Small intestine (tissue), 7 donors: ENCODE measurements at regions not wholly inside any gene's neighbourhood (a gene's known extent, or its start where the extent isn't known, plus 50 kb on each side); places are given as distances from the start of the nearest gene placed in this dataset.
A peak's percentile ranks its signal among the peaks of the same experiment; 100 is the strongest.

ENCODE experiments used
- DNase-seq, 2 donors: peaks; one replicate each; pipeline versions ENCODE4 v3.0.0 to v3.0.0-alpha.2; 2013
- FAIRE-seq: peaks from 2 replicates; lab custom pipeline; 2012; peaks lifted over from hg19 to GRCh38; lab: Jason Lieb, UNC
- H3K27ac ChIP-seq, 3 donors: one replicate each; pipeline ENCODE4 v1.5.1; 2013; ENCODE audit warnings: low read length in 2 of 3, mild to moderate bottlenecking in 2 of 3, control low read depth in 1 of 3, inconsistent platforms in 1 of 3, low read depth in 1 of 3, moderate library complexity in 1 of 3
- H3K27me3 ChIP-seq, 3 donors: one replicate each; pipeline ENCODE4 v1.6.1; 2013; ENCODE audit warnings: low read length in 3 of 3, inconsistent platforms in 1 of 3; ENCODE audit not compliant: control insufficient read depth in 3 of 3, insufficient read depth in 3 of 3
- H3K36me3 ChIP-seq, 3 donors: one replicate each; pipeline ENCODE4 v1.6.1; 2013; ENCODE audit warnings: low read length in 3 of 3, inconsistent platforms in 1 of 3, low read depth in 1 of 3, mild to moderate bottlenecking in 1 of 3, moderate library complexity in 1 of 3; ENCODE audit not compliant: control insufficient read depth in 3 of 3, insufficient read depth in 2 of 3
- H3K4me1 ChIP-seq, 3 donors: one replicate each; pipeline ENCODE4 v1.6.1; 2013; ENCODE audit warnings: low read length in 2 of 3, inconsistent platforms in 1 of 3, low read depth in 1 of 3, mild to moderate bottlenecking in 1 of 3, moderate library complexity in 1 of 3; ENCODE audit not compliant: control insufficient read depth in 3 of 3, insufficient read depth in 2 of 3
- H3K4me3 ChIP-seq, 3 donors: one replicate each; pipeline ENCODE4 v1.5.1; 2013; ENCODE audit warnings: low read length in 3 of 3, control low read depth in 1 of 3, inconsistent platforms in 1 of 3, low read depth in 1 of 3, mild to moderate bottlenecking in 1 of 3, moderate library complexity in 1 of 3
- H3K9me3 ChIP-seq, 2 donors: one replicate each; pipeline ENCODE4 v1.6.1; 2013; ENCODE audit warnings: low read depth in 1 of 2, low read length in 1 of 2; ENCODE audit not compliant: control insufficient read depth in 2 of 2, insufficient read depth in 1 of 2
- WGBS, 3 donors: extraction: QIAGEN DNeasy Blood & Tissue Kit; methylation state at CpG; one replicate each; pipeline ENCODE4 v1.1.7; 2013; 5-methylcytosine and 5-hydroxymethylcytosine counted together
- donor health status: healthy with polysubstance abuse.
- donor health status: control.
- donor health status: control.
- donor health status: Bipolar disorder and iron deficiency.
- donor health status: healthy.

GRCh38 chr3:63051920-63052319 lies 176.7 kb upstream of the CADPS start:
- FAIRE-seq (no peak), DNase-seq (no peak)
- Histone ChIP-seq H3K9me3 (no peaks in the 10 kb centered on the region), H3K4me3 (no peak overlapping the region), H3K27ac (no peak overlapping the region), H3K27me3 (no peaks in the 10 kb centered on the region), H3K36me3 (no peaks in the 10 kb centered on the region), H3K4me1 (no peaks in the 10 kb centered on the region)
- 31 to 38% (median 37%) methylated on average over 5 of the region's 5 CpGs for WGBS, 3 donors

GRCh38 chr3:63056932-63057331 lies 181.7 kb upstream of the CADPS start:
- H3K9me3 ChIP-seq: no peaks in the 10 kb centered on the region
- no peak for FAIRE-seq

GRCh38 chr3:63060412-63060811 lies 185.2 kb upstream of the CADPS start:
- Histone ChIP-seq H3K9me3 (no peaks in the 10 kb centered on the region), H3K27me3 (peaks cover 0 to 2% (median 0%) of the 10 kb centered on the region in 3 donors), H3K4me3 (no peak overlapping the region), H3K27ac (no peak overlapping the region), H3K36me3 (no peaks in the 10 kb centered on the region), H3K4me1 (no peaks in the 10 kb centered on the region)
- DNase-seq: no peak
- FAIRE-seq: no peak
- WGBS, 3 donors: 88 to 93% (median 93%) methylated on average over 2 of the region's 2 CpGs

More at GRCh38 chr3:63056932-63057331, 181.7 kb upstream of the CADPS start:
- no peaks in the 10 kb centered on the region for H3K4me1 ChIP-seq
- 25 to 42% (median 32%) methylated on average over 1 of the region's 1 CpG for WGBS, 3 donors
- no peaks in the 10 kb centered on the region for H3K36me3 ChIP-seq
- DNase-seq: no peak
- no peak overlapping the region for H3K4me3 ChIP-seq
- no peaks in the 10 kb centered on the region for H3K27me3 ChIP-seq
- no peak overlapping the region for H3K27ac ChIP-seq

- no peak for FAIRE-seq
- H3K4me1 ChIP-seq: no peaks in the 10 kb centered on the region
- DNase-seq: no peak
Observed at GRCh38 chr3:63061449-63061848, 186.2 kb upstream of the CADPS start.

GRCh38 chr3:63064209-63064755 lies 189.1 kb upstream of the CADPS start:
- FAIRE-seq: no peak
- no peak for DNase-seq
- H3K4me1 ChIP-seq: no peaks in the 10 kb centered on the region
- H3K9me3 ChIP-seq: no peaks in the 10 kb centered on the region
- no peaks in the 10 kb centered on the region for H3K36me3 ChIP-seq
- peaks cover 0 to 2% (median 0%) of the 10 kb centered on the region in 3 donors for H3K27me3 ChIP-seq
- no peak overlapping the region for H3K4me3 ChIP-seq
- 59 to 74% (median 67%) methylated on average over 1 of the region's 1 CpG for WGBS, 3 donors
- H3K27ac ChIP-seq: no peak overlapping the region

More at GRCh38 chr3:63061449-63061848, 186.2 kb upstream of the CADPS start:
- Histone ChIP-seq H3K9me3 (no peaks in the 10 kb centered on the region), H3K27ac (no peak overlapping the region), H3K4me3 (no peak overlapping the region), H3K36me3 (no peaks in the 10 kb centered on the region), H3K27me3 (peaks cover 0 to 2% (median 0%) of the 10 kb centered on the region in 3 donors)
- 63 to 72% (median 68%) methylated on average over 5 of the region's 5 CpGs for WGBS, 3 donors

- H3K9me3 ChIP-seq: no peaks in the 10 kb centered on the region
- peak; percentile 49 to 62 for DNase-seq
- no peak for FAIRE-seq
Observed at GRCh38 chr3:63067999-63068645, 192.9 kb upstream of the CADPS start.

GRCh38 chr3:63069806-63070475 lies 194.7 kb upstream of the CADPS start:
- H3K36me3 ChIP-seq: no peaks in the 10 kb centered on the region
- no peak overlapping the region for H3K4me3 ChIP-seq
- H3K9me3 ChIP-seq: no peaks in the 10 kb centered on the region
- DNase-seq (no peak), FAIRE-seq (no peak)
- no peaks in the 10 kb centered on the region for H3K27me3 ChIP-seq
- H3K4me1 ChIP-seq: no peaks in the 10 kb centered on the region
- no peak overlapping the region for H3K27ac ChIP-seq
- WGBS, 3 donors: 30 to 56% (median 35%) methylated on average over 3 of the region's 3 CpGs

More at GRCh38 chr3:63067999-63068645, 192.9 kb upstream of the CADPS start:
- Histone ChIP-seq H3K27me3 (peaks cover 0 to under 1% (median 0%) of the 10 kb centered on the region in 3 donors), H3K4me3 (no peak overlapping the region), H3K36me3 (no peaks in the 10 kb centered on the region), H3K27ac (no peak overlapping the region), H3K4me1 (no peaks in the 10 kb centered on the region)
- WGBS, 3 donors: 25 to 33% (median 31%) methylated on average over 3 of the region's 3 CpGs

GRCh38 chr3:63070476-63070810 lies 195.2 kb upstream of the CADPS start:
- Histone ChIP-seq H3K4me1 (no peaks in the 10 kb centered on the region), H3K9me3 (no peaks in the 10 kb centered on the region), H3K36me3 (no peaks in the 10 kb centered on the region), H3K4me3 (no peak overlapping the region), H3K27me3 (no peaks in the 10 kb centered on the region), H3K27ac (no peak overlapping the region)
- DNase-seq: no peak
- FAIRE-seq: no peak
- WGBS, 3 donors: 84 to 89% (median 88%) methylated on average over 1 of the region's 1 CpG
